GM21390 (cell line): ENCODE measurements at regions not wholly inside any gene's neighbourhood (a gene's known extent, or its start where the extent isn't known, plus 50 kb on each side); places are given as distances from the start of the nearest gene placed in this dataset.
"Not testable (repeated sequence)": the region's sequence is repeated elsewhere in the genome, so short reads cannot be mapped to it uniquely, and the experiment has no call there.

ENCODE experiments used
- ATAC-seq: cut with Tn5 transposase; IDR thresholded peaks from one replicate; pipeline ENCODE4 v1.9.1; 2021; ENCODE audit not compliant: unreplicated experiment

- ATAC-seq, result no peak
Measured at GRCh38 chr2:231644426-231644825, 51.8 kb downstream of the TEX44 start.

GRCh38 chr2:231646476-231646875 is 53.8 kb downstream of the TEX44 start:
- no peak for ATAC-seq

GRCh38 chr2:231648579-231649174 is 56.0 kb downstream of the TEX44 start:
- ATAC-seq, result peak; percentile 46

- ATAC-seq, result not testable (repeated sequence)
Measured at GRCh38 chr2:231651561-231651960, 56.8 kb upstream of the PTMA start.

- no peak for ATAC-seq
Measured at GRCh38 chr2:231655488-231655887, 52.8 kb upstream of the PTMA start.

- ATAC-seq, result no peak
Measured at GRCh38 chr2:231655894-231656293, 52.4 kb upstream of the PTMA start.
